ENCODE measurements at regions not wholly inside any gene's neighbourhood (a gene's known extent, or its start where the extent isn't known, plus 50 kb on each side); places are given as distances from the start of the nearest gene placed in this dataset.

- Histone ChIP-seq H3K4me3 (replicated peaks; ENCODE audit: insufficient read depth, low read length) (no peak overlapping the region), H3K27me3 (ENCODE audit: insufficient read depth, poor library complexity, severe bottlenecking) (no peaks in the 10 kb centered on the region), H3K27ac (replicated peaks) (no peak overlapping the region)
- TF ChIP-seq SPI1 (IDR thresholded peaks at IDR 0.05; ENCODE audit: borderline replicate concordance, low read depth) (no peak), POLR2AphosphoS5 (IDR thresholded peaks at IDR 0.05; ENCODE audit: low read depth) (no peak), GABPA (IDR thresholded peaks at IDR 0.05; ENCODE audit: low read depth) (no peak), CTCF (IDR thresholded peaks at IDR 0.05; ENCODE audit: insufficient read depth, low read length) (no peak), REST (IDR thresholded peaks at IDR 0.05; ENCODE audit: insufficient replicate concordance, low read depth) (no peak)
- no peak for DNase-seq (ENCODE audit: low read depth in 1 of 2, low spot score in 1 of 2)
These were observed 1368.2 kb downstream of the STIM2 start for GRCh38 chr4:28228561-28229491.

GRCh38 chr4:28232376-28232775 lies 1371.7 kb downstream of the STIM2 start:
- TF ChIP-seq CTCF (IDR thresholded peaks at IDR 0.05; ENCODE audit: insufficient read depth, low read length), result no peak
- TF ChIP-seq POLR2AphosphoS5 (IDR thresholded peaks at IDR 0.05; ENCODE audit: low read depth), result no peak
- no peak for TF ChIP-seq GABPA (IDR thresholded peaks at IDR 0.05; ENCODE audit: low read depth)
- no peak for TF ChIP-seq SPI1 (IDR thresholded peaks at IDR 0.05; ENCODE audit: borderline replicate concordance, low read depth)
- no peak for TF ChIP-seq REST (IDR thresholded peaks at IDR 0.05; ENCODE audit: insufficient replicate concordance, low read depth)
- DNase-seq (ENCODE audit: low read depth in 1 of 2, low spot score in 1 of 2), result no peak
- Histone ChIP-seq H3K4me3 (replicated peaks; ENCODE audit: insufficient read depth, low read length) (no peak overlapping the region), H3K27me3 (ENCODE audit: insufficient read depth, poor library complexity, severe bottlenecking) (no peaks in the 10 kb centered on the region), H3K27ac (replicated peaks) (no peak overlapping the region)

- Histone ChIP-seq H3K27ac (replicated peaks) (no peak overlapping the region), H3K27me3 (ENCODE audit: insufficient read depth, poor library complexity, severe bottlenecking) (no peaks in the 10 kb centered on the region), H3K4me3 (replicated peaks; ENCODE audit: insufficient read depth, low read length) (no peak overlapping the region)
- no peak for TF ChIP-seq GABPA (IDR thresholded peaks at IDR 0.05; ENCODE audit: low read depth)
- no peak for TF ChIP-seq POLR2AphosphoS5 (IDR thresholded peaks at IDR 0.05; ENCODE audit: low read depth)
- no peak for TF ChIP-seq SPI1 (IDR thresholded peaks at IDR 0.05; ENCODE audit: borderline replicate concordance, low read depth)
- TF ChIP-seq REST (IDR thresholded peaks at IDR 0.05; ENCODE audit: insufficient replicate concordance, low read depth), result no peak
- TF ChIP-seq CTCF (IDR thresholded peaks at IDR 0.05; ENCODE audit: insufficient read depth, low read length), result no peak
- no peak for DNase-seq (ENCODE audit: low read depth in 1 of 2, low spot score in 1 of 2)
These were observed 1372.3 kb downstream of the STIM2 start for GRCh38 chr4:28232951-28233350.

All from HL-60 (cell line).